Tibial artery (tissue), 4 donors: ENCODE measurements at regions not wholly inside any gene's neighbourhood (a gene's known extent, or its start where the extent isn't known, plus 50 kb on each side); places are given as distances from the start of the nearest gene placed in this dataset.
"Not testable (repeated sequence)": the region's sequence is repeated elsewhere in the genome, so short reads cannot be mapped to it uniquely, and the experiment has no call there.

Experiments used
- DNase-seq, 2 donors: peaks; one replicate each; pipeline ENCODE4 v3.0.0-alpha.2; 2019
- H3K27ac ChIP-seq, 2 donors: fragments of 200-600 bp; sonication (generic) in 1 of 2; 1 replicate in 1 of 2; 2 replicates in 1 of 2; pipeline ENCODE4 v1.5.1; 2018 to 2019; ENCODE audit warnings: mild to moderate bottlenecking in 1 of 2
- H3K27me3 ChIP-seq, 2 donors: fragments of 200-600 bp; sonication (generic) in 1 of 2; one replicate each; pipeline versions ENCODE4 v1.5.1 to v1.6.0; 2016 to 2019
- H3K36me3 ChIP-seq, 3 donors: fragments of 200-600 bp; sonication (generic) in 2 of 3; one replicate each; pipeline ENCODE4 v1.5.1; 2016 to 2019; ENCODE audit warnings: mild to moderate bottlenecking in 2 of 3
- H3K4me1 ChIP-seq, 4 donors: fragments of 200-600 bp; sonication (generic) in 2 of 4; 1 replicate in 3 of 4; 2 replicates in 1 of 4; pipeline ENCODE4 v1.5.1; 2016 to 2019
- H3K4me3 ChIP-seq, 2 donors: fragments of 200-600 bp; sonication (generic) in 1 of 2; 1 replicate in 1 of 2; 2 replicates in 1 of 2; pipeline ENCODE4 v1.5.1; 2018 to 2019; ENCODE audit warnings: mild to moderate bottlenecking in 2 of 2
- H3K9me3 ChIP-seq, 3 donors: fragments of 200-600 bp; sonication (generic) in 1 of 3; one replicate each; pipeline ENCODE4 v1.5.1; 2016 to 2019
- CTCF ChIP-seq, 2 experiments: fragments of 200-600 bp in 1 of 2; fragments of 450-650 bp in 1 of 2; IDR thresholded peaks; one replicate each; pipeline ENCODE4 v1.5.1; 2017 to 2019; ENCODE audit warnings: antibody characterized with exemption in 2 of 2, mild to moderate bottlenecking in 1 of 2, moderate library complexity in 1 of 2
- intact Hi-C: fragments of 100-400 bp; cut with DNase I; formaldehyde crosslinking; loops from one replicate; pipeline ENCODE4 v1.15.0; 2023; ENCODE audit warnings: low total_unique reads

DNA sequence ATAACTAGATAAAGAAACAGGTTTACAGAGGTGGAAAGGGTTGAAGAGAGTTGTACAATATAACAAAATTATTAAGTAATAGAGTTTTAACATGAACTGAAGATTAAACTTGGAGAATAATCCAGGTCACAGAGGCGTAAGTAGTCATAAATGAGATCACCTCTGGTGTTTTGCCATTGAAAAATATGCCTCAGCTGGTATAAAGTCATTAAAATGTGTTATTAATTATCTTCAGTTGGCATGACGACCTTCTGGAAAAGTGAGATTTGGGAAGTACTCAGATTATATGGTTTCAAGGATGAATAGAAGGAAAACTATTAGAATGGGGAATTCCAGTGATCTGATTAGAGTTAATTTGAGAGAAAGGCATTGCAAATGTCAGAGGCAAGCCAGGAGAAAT is 237.5 kb upstream of the ANXA10 start:
- Histone ChIP-seq H3K4me1 (no peaks in the 10 kb centered on the region), H3K36me3 (no peaks in the 10 kb centered on the region)
- no peak for TF ChIP-seq CTCF (IDR thresholded peaks at IDR 0.05)

DNA sequence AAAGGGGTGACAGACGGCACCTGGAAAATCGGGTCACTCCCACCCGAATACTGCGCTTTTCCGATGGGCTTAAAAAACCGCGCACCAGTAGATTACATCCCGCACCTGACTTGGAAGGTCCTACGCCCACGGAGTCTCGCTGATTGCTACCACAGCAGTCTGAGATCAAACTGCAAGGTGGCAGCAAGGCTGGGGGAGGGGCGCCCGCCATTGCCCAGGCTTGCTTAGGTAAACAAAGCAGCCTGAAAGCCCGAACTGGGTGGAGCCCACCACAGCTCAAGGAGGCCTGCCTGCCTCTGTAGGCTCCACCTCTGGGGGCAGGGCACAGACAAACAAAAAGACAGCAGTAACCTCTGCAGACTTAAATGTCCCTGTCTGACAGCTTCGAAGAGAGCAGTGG is 234.2 kb upstream of the ANXA10 start:
- H3K27ac ChIP-seq, DNase-seq, intact Hi-C loops, H3K4me1 ChIP-seq, H3K4me3 ChIP-seq, H3K9me3 ChIP-seq, H3K36me3 ChIP-seq, H3K27me3 ChIP-seq: not testable (repeated sequence)

More for the DNA sequence above, 237.5 kb upstream of the ANXA10 start:
- intact Hi-C loops, result no loop called here
- no peaks in the 10 kb centered on the region for H3K9me3 ChIP-seq
- H3K27ac ChIP-seq, result no peak overlapping the region
- H3K4me3 ChIP-seq, result no peak overlapping the region
- DNase-seq, result no peak
- no peaks in the 10 kb centered on the region for H3K27me3 ChIP-seq

DNA sequence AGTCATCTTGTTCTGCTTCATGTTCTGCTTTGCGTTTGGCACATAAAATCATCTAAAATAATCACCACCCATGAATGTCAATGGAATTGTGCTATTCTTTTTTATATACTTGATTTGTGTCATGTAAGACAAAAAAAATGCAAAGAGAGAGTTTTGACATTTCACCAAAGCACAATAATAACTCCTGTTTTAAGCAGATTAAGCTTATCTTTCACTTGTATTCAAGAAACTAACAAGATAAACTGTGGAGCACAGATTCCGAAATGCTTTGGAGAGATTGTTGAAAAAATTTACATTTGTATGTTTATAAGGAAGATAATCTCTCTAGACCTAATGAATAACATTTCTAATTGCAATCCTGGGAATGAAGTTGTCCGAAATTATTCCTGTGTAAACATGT is 225.1 kb upstream of the ANXA10 start:
- Histone ChIP-seq H3K4me1 (no peaks in the 10 kb centered on the region), H3K4me3 (no peak overlapping the region), H3K27ac (no peak overlapping the region), H3K27me3 (no peaks in the 10 kb centered on the region), H3K9me3 (no peaks in the 10 kb centered on the region), H3K36me3 (no peaks in the 10 kb centered on the region)
- TF ChIP-seq CTCF (IDR thresholded peaks at IDR 0.05), result no peak
- no peak for DNase-seq
- intact Hi-C loops, result no loop called here

GRCh38 chr4:167868163-167868562 is 224.2 kb upstream of the ANXA10 start:
- intact Hi-C loops, result no loop called here
- no peak for TF ChIP-seq CTCF (IDR thresholded peaks at IDR 0.05)
- DNase-seq, result no peak
- H3K4me1 ChIP-seq, result no peaks in the 10 kb centered on the region
- H3K9me3 ChIP-seq, result no peaks in the 10 kb centered on the region
- no peaks in the 10 kb centered on the region for H3K36me3 ChIP-seq
- no peak overlapping the region for H3K27ac ChIP-seq
- no peaks in the 10 kb centered on the region for H3K27me3 ChIP-seq
- H3K4me3 ChIP-seq, result no peak overlapping the region

DNA sequence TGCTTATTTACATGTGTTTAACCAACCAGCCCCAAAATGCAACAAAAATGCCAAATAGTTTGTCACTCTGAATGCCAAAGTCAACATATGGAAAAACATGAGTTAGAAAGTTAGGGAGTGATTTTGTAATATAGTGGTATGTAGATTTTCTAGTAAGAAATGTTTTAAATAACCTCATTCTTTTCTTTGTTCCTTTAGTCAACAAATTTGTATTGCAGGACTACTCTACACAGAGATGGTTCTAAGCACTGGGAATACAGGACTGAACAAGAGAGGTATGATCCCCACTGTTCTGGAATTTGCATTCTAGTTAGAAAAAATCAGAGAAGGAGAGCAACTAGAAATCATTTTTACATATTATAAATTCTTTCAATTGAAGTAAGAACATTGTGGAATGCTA is 218.8 kb upstream of the ANXA10 start:
- intact Hi-C loops, result no loop called here

GRCh38 chr4:167876091-167876490 is 216.2 kb upstream of the ANXA10 start:
- intact Hi-C loops, DNase-seq, H3K9me3 ChIP-seq, H3K36me3 ChIP-seq, H3K4me3 ChIP-seq, H3K4me1 ChIP-seq, H3K27me3 ChIP-seq, H3K27ac ChIP-seq: not testable (repeated sequence)

More for the DNA sequence above, 218.8 kb upstream of the ANXA10 start:
- TF ChIP-seq CTCF (IDR thresholded peaks at IDR 0.05), result no peak
- no peaks in the 10 kb centered on the region for H3K4me1 ChIP-seq
- no peaks in the 10 kb centered on the region for H3K27me3 ChIP-seq
- no peak for DNase-seq
- H3K36me3 ChIP-seq, result no peaks in the 10 kb centered on the region
- H3K4me3 ChIP-seq, result no peak overlapping the region
- no peak overlapping the region for H3K27ac ChIP-seq
- H3K9me3 ChIP-seq, result no peaks in the 10 kb centered on the region

GRCh38 chr4:167877826-167878225 is 214.5 kb upstream of the ANXA10 start:
- not testable (repeated sequence) for DNase-seq, H3K9me3 ChIP-seq, H3K27ac ChIP-seq

More at GRCh38 chr4:167877826-167878225, 214.5 kb upstream of the ANXA10 start:
- H3K4me3 ChIP-seq, H3K36me3 ChIP-seq, H3K4me1 ChIP-seq, intact Hi-C loops, H3K27me3 ChIP-seq: not testable (repeated sequence)
